Embryonic facial prominence (tissue), 1 donor: ENCODE measurements at regions not wholly inside any gene's neighbourhood (a gene's known extent, or its start where the extent isn't known, plus 50 kb on each side); places are given as distances from the start of the nearest gene placed in this dataset.

ENCODE experiments used
- DNase-seq: peaks from one replicate; pipeline ENCODE4 v3.0.0-alpha.2; 2016; ENCODE audit errors: extremely low spot score

GRCh38 chr5:115686738-115687074 lies 60.9 kb upstream of the TMED7 start:
- DNase-seq = no peak

GRCh38 chr5:115686051-115686737 lies 60.4 kb upstream of the TMED7 start:
- no peak for DNase-seq

GRCh38 chr5:115685490-115685889 lies 59.7 kb upstream of the TMED7 start:
- DNase-seq = no peak

- no peak for DNase-seq
These were observed 58.7 kb upstream of the TMED7 start for GRCh38 chr5:115684513-115685037.

- DNase-seq = no peak
These were observed 57.2 kb upstream of the TMED7 start for GRCh38 chr5:115683081-115683480.
